Large intestine (tissue), 3 donors: ENCODE measurements at regions not wholly inside any gene's neighbourhood (a gene's known extent, or its start where the extent isn't known, plus 50 kb on each side); places are given as distances from the start of the nearest gene placed in this dataset.
A peak's percentile ranks its signal among the peaks of the same experiment; 100 is the strongest.

Source experiments
- DNase-seq, 2 donors: peaks; one replicate each; pipeline versions ENCODE4 v3.0.0 to v3.0.0-alpha.2; 2013
- H3K27ac ChIP-seq: one replicate; pipeline ENCODE4 v1.5.1; 2013; ENCODE audit warnings: low read length
- H3K27me3 ChIP-seq: 2 replicates; pipeline ENCODE4 v1.6.1; 2013; ENCODE audit warnings: low read length; ENCODE audit not compliant: control insufficient read depth, insufficient read depth
- H3K36me3 ChIP-seq: 2 replicates; pipeline ENCODE4 v1.6.1; 2013; ENCODE audit warnings: low read length; ENCODE audit not compliant: control insufficient read depth, insufficient read depth
- H3K4me1 ChIP-seq: one replicate; pipeline ENCODE4 v1.6.1; 2013; ENCODE audit warnings: low read length; ENCODE audit not compliant: control insufficient read depth, insufficient read depth
- H3K4me3 ChIP-seq: one replicate; pipeline ENCODE4 v1.5.1; 2013; ENCODE audit warnings: low read length
- H3K9me3 ChIP-seq: one replicate; pipeline ENCODE4 v1.6.1; 2013; ENCODE audit warnings: mild to moderate bottlenecking, low read depth, low read length, moderate library complexity; ENCODE audit not compliant: control insufficient read depth
- WGBS: methylation state at CpG from one replicate; pipeline ENCODE4 v1.1.5; 2013; ENCODE audit warnings: low lambda C conversion rate; ENCODE audit not compliant: insufficient coverage; 5-methylcytosine and 5-hydroxymethylcytosine counted together

DNA sequence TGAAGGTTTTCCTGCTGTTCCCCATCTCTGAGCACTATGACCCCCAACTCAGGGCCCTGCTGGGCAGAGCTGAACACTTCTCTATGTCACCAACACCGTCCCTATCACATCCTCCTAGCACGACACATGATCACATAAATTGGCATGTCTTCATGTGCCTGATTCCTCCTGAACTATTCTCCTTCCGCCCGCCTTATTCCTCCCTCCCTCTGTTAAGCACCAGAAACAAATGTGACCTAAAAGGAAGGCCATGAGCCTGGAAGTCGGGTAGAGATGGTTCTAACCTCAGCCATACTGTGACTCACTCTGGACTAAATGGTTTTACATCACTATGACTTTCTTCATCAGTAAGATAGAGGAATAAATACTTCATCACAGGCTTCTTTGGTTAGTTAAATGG, 80.8 kb upstream of the DYNLRB2 start:
- Histone ChIP-seq H3K4me3 (no peak overlapping the region), H3K36me3 (no peaks in the 10 kb centered on the region), H3K27ac (no peak overlapping the region), H3K9me3 (no peaks in the 10 kb centered on the region), H3K27me3 (no peaks in the 10 kb centered on the region), H3K4me1 (peaks cover 47% of the 10 kb centered on the region)
- no CpG with 5 or more reads among the region's 5 CpGs for WGBS
- DNase-seq, result no peak

- no CpG with 5 or more reads among the region's 3 CpGs for WGBS
- H3K4me1 ChIP-seq, result peaks cover 41% of the 10 kb centered on the region
- no peaks in the 10 kb centered on the region for H3K9me3 ChIP-seq
- no peak for DNase-seq
- H3K4me3 ChIP-seq, result no peak overlapping the region
- no peaks in the 10 kb centered on the region for H3K27me3 ChIP-seq
- no peak overlapping the region for H3K27ac ChIP-seq
- H3K36me3 ChIP-seq, result no peaks in the 10 kb centered on the region
These were observed 81.4 kb upstream of the DYNLRB2 start for GRCh38 chr16:80459331-80459777.

DNA sequence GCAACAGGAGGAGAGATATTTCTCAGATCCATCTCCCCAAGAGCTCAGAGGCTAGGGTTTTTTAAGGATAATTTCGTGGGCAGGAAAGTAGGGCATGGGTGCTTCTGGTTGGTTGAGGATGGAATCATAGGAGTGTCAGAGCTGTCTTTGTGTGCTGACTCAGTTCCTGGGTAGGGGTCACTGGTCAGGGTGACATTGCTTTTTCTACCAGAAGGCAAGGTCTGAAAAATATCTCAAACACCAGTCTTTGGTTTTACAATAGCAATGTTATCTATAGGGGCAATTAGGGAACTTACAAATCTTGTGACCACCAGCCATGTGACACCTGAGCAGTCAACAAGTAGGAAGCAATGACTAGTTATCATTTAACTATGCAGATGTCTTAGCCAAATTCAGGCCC, 82.9 kb upstream of the DYNLRB2 start:
- 20% methylated on average over 1 of the region's 1 CpG for WGBS
- peak overlapping the region; percentile 85 for H3K27ac ChIP-seq
- DNase-seq, result peak; percentile 84 to 93
- no peaks in the 10 kb centered on the region for H3K27me3 ChIP-seq
- no peak overlapping the region for H3K4me3 ChIP-seq
- no peaks in the 10 kb centered on the region for H3K36me3 ChIP-seq
- H3K4me1 ChIP-seq, result peaks cover 29% of the 10 kb centered on the region
- no peaks in the 10 kb centered on the region for H3K9me3 ChIP-seq

DNA sequence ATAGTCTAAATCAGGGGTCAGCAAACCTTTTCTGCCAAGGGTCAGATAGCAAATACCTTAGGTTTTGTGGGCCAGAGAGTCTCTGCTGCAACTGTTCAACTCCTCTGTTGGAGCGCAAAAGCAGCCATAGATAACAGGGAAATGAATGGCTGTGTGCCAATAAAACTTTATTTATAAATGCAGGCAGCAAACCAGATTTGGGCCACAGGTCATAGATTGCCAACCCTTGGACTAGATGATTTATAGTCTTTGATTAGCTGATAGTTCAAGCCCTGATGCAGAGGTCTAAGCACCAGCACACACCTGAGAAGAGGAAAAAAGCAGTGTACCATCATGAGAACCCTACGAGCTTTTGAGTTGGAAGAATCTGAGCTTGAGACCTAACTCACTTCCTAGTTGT, 86.0 kb upstream of the DYNLRB2 start:
- Histone ChIP-seq H3K27ac (no peak overlapping the region), H3K27me3 (no peaks in the 10 kb centered on the region), H3K4me3 (no peak overlapping the region), H3K4me1 (peaks cover 18% of the 10 kb centered on the region), H3K9me3 (no peaks in the 10 kb centered on the region), H3K36me3 (no peaks in the 10 kb centered on the region)
- DNase-seq, result no peak
- WGBS, result no CpG with 5 or more reads among the region's 2 CpGs

- no peak overlapping the region for H3K4me3 ChIP-seq
- no peaks in the 10 kb centered on the region for H3K27me3 ChIP-seq
- H3K36me3 ChIP-seq, result no peaks in the 10 kb centered on the region
- no peaks in the 10 kb centered on the region for H3K4me1 ChIP-seq
- no peaks in the 10 kb centered on the region for H3K9me3 ChIP-seq
- no peak overlapping the region for H3K27ac ChIP-seq
- no peak for DNase-seq
- 86% methylated on average over 4 of the region's 8 CpGs for WGBS
These were observed 91.4 kb upstream of the DYNLRB2 start for GRCh38 chr16:80449392-80449791.

GRCh38 chr16:80447241-80447640, 93.6 kb upstream of the DYNLRB2 start:
- H3K36me3 ChIP-seq, result no peaks in the 10 kb centered on the region
- no peaks in the 10 kb centered on the region for H3K27me3 ChIP-seq
- no peaks in the 10 kb centered on the region for H3K9me3 ChIP-seq
- H3K4me3 ChIP-seq, result no peak overlapping the region
- H3K27ac ChIP-seq, result no peak overlapping the region
- 87% methylated on average over 3 of the region's 5 CpGs for WGBS
- no peaks in the 10 kb centered on the region for H3K4me1 ChIP-seq
- DNase-seq, result no peak

DNA sequence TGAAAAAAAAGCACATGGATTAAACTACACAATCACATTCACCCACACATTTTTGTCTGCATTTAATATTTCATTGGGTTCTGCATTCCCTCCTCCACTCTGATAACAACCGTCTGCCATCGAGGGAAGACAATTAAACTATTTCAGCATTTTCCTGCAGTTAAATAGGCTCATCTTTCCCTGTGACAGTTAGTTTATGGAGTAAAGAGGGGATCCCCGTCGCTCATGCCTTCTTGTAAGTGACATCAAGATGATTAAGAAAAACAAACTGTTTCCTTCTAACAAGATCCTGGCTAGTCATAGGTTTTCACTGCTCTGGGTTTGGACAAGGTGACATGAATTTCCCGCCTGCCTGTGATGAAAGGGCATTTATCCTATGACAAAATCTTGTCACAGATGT, 98.0 kb upstream of the DYNLRB2 start:
- Histone ChIP-seq H3K27me3 (no peaks in the 10 kb centered on the region), H3K4me1 (no peaks in the 10 kb centered on the region), H3K27ac (no peak overlapping the region), H3K36me3 (no peaks in the 10 kb centered on the region), H3K9me3 (no peaks in the 10 kb centered on the region), H3K4me3 (no peak overlapping the region)
- DNase-seq, result no peak
- WGBS, result 72% methylated on average over 2 of the region's 5 CpGs

- H3K4me3 ChIP-seq, result no peak overlapping the region
- no peaks in the 10 kb centered on the region for H3K4me1 ChIP-seq
- H3K27me3 ChIP-seq, result no peaks in the 10 kb centered on the region
- no peaks in the 10 kb centered on the region for H3K9me3 ChIP-seq
- H3K27ac ChIP-seq, result no peak overlapping the region
- WGBS, result no CpG with 5 or more reads among the region's 1 CpG
- no peaks in the 10 kb centered on the region for H3K36me3 ChIP-seq
- peak in 1 of 2 donors; percentile 31 for DNase-seq
These were observed 98.9 kb upstream of the DYNLRB2 start for GRCh38 chr16:80441935-80442334.

GRCh38 chr16:80440667-80441066, 100.1 kb upstream of the DYNLRB2 start:
- WGBS, result no CpG with 5 or more reads among the region's 2 CpGs
- DNase-seq, result peak in 1 of 2 donors; percentile 41

DNA sequence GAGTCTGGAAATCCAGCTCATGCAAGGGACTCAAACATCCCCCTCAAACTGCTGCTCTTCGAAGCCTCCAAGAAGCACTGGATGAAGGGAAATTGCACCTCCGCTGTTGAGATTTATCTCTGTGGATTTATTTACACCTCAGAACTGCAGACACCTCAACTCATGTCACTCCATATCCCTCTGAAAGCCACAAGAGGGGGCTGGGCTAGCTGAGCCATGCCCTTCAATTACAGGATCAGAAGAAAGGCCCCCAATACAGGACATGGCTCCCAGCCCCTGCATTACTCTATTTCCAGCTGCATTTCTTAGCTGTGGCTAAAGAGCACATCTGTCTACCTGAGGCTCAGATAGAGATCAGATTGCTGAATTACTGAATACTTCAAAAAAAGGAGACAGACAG, 103.1 kb upstream of the DYNLRB2 start:
- H3K27ac ChIP-seq, result no peak overlapping the region
- no peaks in the 10 kb centered on the region for H3K9me3 ChIP-seq
- no peak for DNase-seq
- no peaks in the 10 kb centered on the region for H3K36me3 ChIP-seq
- H3K4me1 ChIP-seq, result no peaks in the 10 kb centered on the region
- no CpG with 5 or more reads among the region's 2 CpGs for WGBS
- no peak overlapping the region for H3K4me3 ChIP-seq
- no peaks in the 10 kb centered on the region for H3K27me3 ChIP-seq

More at GRCh38 chr16:80440667-80441066, 100.1 kb upstream of the DYNLRB2 start:
- no peak overlapping the region for H3K4me3 ChIP-seq
- H3K4me1 ChIP-seq, result no peaks in the 10 kb centered on the region
- H3K27ac ChIP-seq, result no peak overlapping the region
- no peaks in the 10 kb centered on the region for H3K27me3 ChIP-seq
- no peaks in the 10 kb centered on the region for H3K9me3 ChIP-seq
- no peaks in the 10 kb centered on the region for H3K36me3 ChIP-seq

GRCh38 chr16:80436510-80436909, 104.3 kb upstream of the DYNLRB2 start:
- Histone ChIP-seq H3K4me1 (no peaks in the 10 kb centered on the region), H3K36me3 (no peaks in the 10 kb centered on the region), H3K27ac (no peak overlapping the region), H3K4me3 (no peak overlapping the region), H3K9me3 (no peaks in the 10 kb centered on the region), H3K27me3 (no peaks in the 10 kb centered on the region)
- DNase-seq, result no peak
